Glomerular visceral epithelial cell (primary cell): ENCODE measurements at regions not wholly inside any gene's neighbourhood (a gene's known extent, or its start where the extent isn't known, plus 50 kb on each side); places are given as distances from the start of the nearest gene placed in this dataset.

Source experiments
- DNase-seq: peaks from one replicate; pipeline ENCODE4 v3.0.0-alpha.2; 2016; ENCODE audit errors: extremely low spot score

- DNase-seq = no peak
Measured at GRCh38 chr5:163622799-163623198, 117.4 kb downstream of the MAT2B start.

DNA sequence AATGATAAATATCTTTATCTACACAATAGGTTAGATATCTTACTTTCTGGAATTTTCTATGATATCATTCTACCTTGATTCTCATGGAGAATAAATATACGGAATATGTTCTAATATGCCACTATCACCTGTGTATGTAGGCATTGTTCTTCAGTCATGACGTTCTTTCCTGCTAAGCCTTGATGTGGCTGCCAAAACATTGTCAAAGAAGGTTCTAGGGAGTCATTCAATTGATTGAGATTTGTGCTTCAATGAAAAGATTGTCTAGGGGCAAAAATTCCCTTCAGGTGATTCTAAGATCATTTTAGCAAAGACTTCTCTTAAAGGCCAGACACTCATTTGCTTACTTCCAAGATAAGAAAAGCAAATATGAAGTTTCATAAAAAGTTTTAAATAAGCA is 118.1 kb downstream of the MAT2B start:
- DNase-seq = no peak

- no peak for DNase-seq
Measured at GRCh38 chr5:163623986-163624385, 118.6 kb downstream of the MAT2B start.

DNA sequence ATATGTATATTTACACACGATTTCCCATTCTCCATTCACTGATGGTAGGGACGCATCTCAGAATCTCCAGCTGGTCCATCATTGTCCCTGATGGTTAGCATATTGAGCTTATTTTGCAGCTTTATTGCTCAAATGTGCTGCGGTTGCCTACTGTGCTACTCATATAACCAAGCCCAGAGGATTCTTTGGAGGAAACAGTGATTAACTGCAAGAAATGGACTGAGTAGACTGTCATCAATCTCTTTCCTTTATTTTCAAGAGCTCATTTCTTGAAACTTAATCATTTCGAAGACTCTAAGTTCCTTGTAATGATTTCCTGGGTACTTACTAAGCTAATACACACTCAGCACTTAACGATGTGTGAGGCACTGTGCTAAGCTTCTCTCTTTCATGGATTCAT is 119.0 kb downstream of the MAT2B start:
- no peak for DNase-seq

DNA sequence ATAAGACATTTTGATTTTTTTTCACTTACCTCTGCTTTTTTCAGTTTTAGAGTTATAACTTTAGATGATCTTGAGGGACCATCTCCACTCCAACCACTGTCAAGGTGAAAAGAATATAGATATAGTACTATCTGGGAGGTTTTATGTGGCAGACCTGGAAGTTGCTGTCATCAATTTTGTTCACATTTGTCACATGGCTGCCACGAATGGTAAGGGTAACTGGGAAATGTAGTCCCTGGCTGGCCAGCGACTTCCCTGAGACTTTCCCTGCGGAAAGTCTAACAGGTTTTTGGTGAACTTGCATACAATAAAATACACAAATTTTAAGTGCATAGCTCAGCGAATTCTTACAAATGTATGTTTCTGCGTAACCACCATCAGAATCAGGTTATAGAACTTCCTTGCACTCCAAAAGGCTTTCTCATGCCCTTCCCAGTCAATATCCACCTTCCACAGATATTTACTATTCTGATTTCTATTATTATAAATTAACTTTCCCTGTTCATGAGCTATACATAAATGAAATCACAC is 121.5 kb downstream of the MAT2B start:
- no peak for DNase-seq

- DNase-seq = no peak
Measured at GRCh38 chr5:163631856-163632255, 126.4 kb downstream of the MAT2B start.

DNA sequence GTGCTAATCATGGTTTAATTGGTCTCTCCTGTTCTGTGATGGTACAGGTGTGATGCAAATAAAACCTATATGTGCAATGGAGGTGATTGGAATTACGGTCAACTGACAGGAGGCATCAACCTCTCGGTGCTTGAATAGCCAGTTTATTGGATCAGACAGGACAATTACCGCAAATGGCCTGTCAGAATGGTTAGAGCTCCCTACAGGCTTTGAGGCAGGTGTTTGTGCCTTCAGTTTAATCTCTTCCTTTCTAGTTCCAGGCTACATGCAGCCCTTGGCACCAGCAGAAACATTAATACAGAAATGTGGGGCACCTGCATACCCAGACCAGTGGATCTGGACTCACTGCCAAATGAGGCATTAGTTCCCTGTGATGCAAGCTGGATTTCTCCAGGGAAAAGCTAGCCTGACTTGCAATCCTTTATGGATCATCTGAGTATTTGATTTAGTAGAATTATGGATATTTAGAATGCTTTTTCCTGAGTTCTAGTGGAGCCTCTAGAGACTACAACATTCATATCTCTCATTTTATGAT is 128.6 kb downstream of the MAT2B start:
- DNase-seq = no peak

- no peak for DNase-seq
Measured at GRCh38 chr5:163635631-163636030, 130.2 kb downstream of the MAT2B start.

- no peak for DNase-seq
Measured at GRCh38 chr5:163642904-163643303, 137.5 kb downstream of the MAT2B start.

- DNase-seq = no peak
Measured at GRCh38 chr5:163645421-163646416, 140.3 kb downstream of the MAT2B start.

- DNase-seq = peak; percentile 2
Measured at GRCh38 chr5:163649514-163649913, 144.1 kb downstream of the MAT2B start.

DNA sequence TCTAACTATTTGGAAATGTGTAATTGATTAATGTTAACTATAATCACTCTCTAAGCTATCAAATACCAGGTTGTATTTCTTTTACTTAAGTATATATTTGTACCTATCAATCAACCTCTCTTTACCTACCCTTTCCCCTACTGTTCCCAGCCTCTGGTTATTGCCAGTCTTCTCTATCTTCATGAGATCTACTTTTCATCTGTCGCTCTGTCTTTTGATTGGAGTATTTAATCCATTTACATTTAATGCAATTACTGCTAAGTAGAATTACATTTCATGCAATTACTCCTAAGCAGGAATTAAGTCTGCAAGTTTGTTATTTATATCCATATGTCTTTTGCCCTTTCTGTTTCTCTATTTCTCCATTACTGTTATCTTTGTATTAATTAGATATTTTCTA is 148.1 kb downstream of the MAT2B start:
- DNase-seq = no peak

DNA sequence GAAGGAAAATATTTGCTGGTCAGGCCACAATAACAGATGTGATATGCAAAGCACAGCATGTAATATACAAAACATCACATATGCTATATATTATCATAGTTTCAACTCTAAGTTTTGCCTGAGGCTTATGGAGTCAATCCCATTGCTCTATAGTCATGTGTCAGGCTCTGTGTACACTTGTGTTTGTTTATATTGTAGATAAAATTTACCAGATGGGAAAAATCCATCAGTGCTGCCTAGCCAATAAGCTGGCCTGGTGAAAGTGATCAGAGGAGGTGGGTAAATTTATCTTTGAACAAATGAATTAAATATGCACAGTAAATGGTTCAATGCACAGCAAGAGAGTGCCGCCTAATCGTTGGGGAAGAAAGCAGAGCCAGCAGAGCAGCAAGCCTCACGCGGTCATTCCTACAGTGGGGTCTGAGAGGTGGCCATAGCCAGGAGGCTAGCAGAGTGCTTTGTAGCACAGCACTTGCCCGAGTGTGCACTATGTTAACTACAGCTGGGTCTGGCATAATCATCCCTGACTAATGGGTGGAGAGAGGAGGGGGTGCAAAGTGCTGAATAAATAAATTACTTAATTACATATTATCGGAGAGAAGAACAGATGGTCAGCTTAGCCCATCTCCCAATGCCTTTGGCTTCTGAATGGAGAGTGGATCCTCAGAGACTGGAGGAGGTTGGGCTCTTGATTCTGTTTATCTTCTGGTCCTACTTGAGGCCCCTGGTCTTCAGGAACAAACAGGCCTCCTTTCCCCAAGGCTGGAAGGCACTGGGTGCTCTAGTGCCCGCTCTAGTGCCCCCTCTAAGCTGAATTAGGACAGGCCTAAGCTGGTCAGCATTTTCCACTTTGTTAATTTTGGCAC is 153.5 kb downstream of the MAT2B start:
- no peak for DNase-seq

- no peak for DNase-seq
Measured at GRCh38 chr5:163659568-163659902, 154.1 kb downstream of the MAT2B start.

GRCh38 chr5:163660486-163660885 is 155.1 kb downstream of the MAT2B start:
- no peak for DNase-seq

GRCh38 chr5:163661360-163661759 is 155.9 kb downstream of the MAT2B start:
- DNase-seq = no peak

- no peak for DNase-seq
Measured at GRCh38 chr5:163670036-163670435, 164.6 kb downstream of the MAT2B start.

- DNase-seq = no peak
Measured at GRCh38 chr5:163677092-163677491, 171.7 kb downstream of the MAT2B start.

- DNase-seq = no peak
Measured at GRCh38 chr5:163682234-163682633, 176.8 kb downstream of the MAT2B start.

DNA sequence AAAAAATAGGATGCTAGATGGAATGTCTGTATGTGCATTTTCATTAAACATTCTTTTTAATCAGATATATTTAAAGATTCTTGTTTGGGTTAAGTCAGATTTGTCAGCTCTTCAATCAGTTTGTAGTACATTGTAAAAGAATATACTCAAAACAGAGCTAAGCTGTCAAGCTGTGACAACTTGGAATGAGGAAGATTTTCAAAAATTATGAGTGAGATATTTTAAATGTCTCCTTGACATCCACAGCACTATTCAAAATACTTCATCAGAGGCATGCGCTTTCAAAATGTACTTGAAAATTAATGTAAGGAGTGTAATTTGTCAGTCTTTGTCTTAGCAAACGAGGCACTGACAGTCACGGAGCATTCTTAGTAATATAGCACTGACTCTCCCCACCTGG is 182.0 kb downstream of the MAT2B start:
- no peak for DNase-seq

DNA sequence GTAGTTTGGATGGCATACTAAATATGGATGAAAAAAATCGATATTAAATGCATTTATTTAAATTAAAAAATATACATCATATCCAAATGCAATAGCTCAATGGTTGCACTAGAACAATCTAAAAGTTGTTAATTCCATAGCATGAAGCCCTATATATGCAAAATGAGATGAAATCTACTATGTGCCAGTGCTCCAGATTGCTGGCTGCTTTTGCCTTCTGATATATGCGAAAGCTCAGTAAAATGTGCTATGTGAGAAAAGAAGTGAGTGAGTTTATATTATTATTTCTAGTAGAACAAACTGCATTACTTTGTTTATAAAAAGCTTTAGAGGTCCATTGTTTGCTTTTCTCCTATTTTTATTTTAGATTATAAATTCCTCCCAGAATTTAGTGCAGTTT is 186.7 kb downstream of the MAT2B start:
- no peak for DNase-seq
